GM13977 (cell line): ENCODE measurements at regions not wholly inside any gene's neighbourhood (a gene's known extent, or its start where the extent isn't known, plus 50 kb on each side); places are given as distances from the start of the nearest gene placed in this dataset.

Source experiments
- DNase-seq: peaks from one replicate; pipeline ENCODE4 v3.0.0; 2012; ENCODE audit warnings: low spot score
- in situ Hi-C: fragments of 300-500 bp; cut with MboI; formaldehyde crosslinking; loops from one replicate; pipeline ENCODE4 v1.12.0; 2022; ENCODE audit warnings: low sequenced_read_pairs, low pct_unique_long_range_greater_than_20kb, mixed read lengths, inconsistent platforms; ENCODE audit not compliant: unreplicated experiment
- TF ChIP-seq, protein P1 (sequence below): IDR thresholded peaks from 2 replicates; pipeline ENCODE4 v1.5.1; 2012; ENCODE audit warnings: mild to moderate bottlenecking, control low read depth; ENCODE audit not compliant: insufficient read depth; ENCODE audit errors: extremely low read depth, missing control alignments

DNA sequence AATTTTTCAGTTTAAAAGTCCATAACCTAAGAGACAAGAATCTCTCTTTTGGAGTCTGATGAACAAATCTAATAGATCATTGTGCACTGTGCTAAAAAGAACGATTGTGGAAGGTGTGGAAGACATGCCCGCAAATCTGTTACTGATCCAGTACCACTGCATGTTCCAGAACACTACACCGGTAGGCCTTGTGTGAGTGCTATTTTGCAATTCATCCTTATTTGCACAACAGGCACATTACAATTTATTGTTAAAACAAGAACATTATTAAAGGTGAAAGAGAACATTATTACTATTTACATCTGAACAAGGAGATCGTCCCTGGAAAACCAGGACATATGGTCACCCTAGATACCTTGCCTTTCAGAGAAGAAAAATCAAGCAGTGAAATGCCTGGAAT is 205.7 kb upstream of the NECTIN3 start:
- in situ Hi-C loops: no loop called here
- TF ChIP-seq, protein P1, sequence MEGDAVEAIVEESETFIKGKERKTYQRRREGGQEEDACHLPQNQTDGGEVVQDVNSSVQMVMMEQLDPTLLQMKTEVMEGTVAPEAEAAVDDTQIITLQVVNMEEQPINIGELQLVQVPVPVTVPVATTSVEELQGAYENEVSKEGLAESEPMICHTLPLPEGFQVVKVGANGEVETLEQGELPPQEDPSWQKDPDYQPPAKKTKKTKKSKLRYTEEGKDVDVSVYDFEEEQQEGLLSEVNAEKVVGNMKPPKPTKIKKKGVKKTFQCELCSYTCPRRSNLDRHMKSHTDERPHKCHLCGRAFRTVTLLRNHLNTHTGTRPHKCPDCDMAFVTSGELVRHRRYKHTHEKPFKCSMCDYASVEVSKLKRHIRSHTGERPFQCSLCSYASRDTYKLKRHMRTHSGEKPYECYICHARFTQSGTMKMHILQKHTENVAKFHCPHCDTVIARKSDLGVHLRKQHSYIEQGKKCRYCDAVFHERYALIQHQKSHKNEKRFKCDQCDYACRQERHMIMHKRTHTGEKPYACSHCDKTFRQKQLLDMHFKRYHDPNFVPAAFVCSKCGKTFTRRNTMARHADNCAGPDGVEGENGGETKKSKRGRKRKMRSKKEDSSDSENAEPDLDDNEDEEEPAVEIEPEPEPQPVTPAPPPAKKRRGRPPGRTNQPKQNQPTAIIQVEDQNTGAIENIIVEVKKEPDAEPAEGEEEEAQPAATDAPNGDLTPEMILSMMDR: no peak
- DNase-seq: no peak

DNA sequence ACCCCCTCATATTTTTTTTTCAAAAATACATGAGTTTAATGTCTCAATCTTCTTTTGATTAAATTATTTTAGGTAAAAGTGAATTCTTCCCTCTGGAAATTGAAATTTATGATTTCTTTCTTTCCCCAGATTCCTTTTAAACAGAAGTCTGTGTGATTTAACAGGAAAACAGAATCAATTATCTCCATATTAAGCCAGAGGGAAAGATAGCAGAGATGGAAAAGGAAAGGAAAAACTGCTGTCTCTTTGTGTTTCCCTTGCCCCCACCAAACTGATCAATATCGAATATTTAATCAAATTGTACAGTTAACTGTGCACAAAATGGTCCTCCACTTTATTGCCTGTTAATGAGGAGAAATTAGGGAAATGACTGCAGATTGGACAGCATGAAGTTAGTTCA is 203.5 kb upstream of the NECTIN3 start:
- DNase-seq: no peak
- in situ Hi-C loops: no loop called here
- TF ChIP-seq, protein P1: no peak

DNA sequence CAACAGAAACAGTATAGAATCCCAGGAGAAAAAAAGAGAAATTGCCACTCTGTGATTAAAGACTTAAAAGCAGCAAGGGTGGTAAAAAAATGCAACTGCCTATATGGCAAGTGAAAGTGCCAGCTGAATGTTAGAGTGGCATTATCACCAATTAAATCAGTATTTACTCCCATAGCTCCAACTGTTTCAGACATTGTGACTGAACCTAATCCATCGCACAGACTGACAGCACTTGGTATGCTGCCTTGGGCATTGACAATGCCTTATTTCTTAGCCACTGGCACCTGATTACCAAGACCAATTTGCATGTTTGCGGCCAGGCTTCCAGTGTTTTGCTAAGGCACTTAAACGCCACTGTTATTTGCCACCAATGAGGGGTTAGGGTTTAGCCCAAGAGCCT is 201.9 kb upstream of the NECTIN3 start:
- DNase-seq: no peak
- TF ChIP-seq, protein P1: no peak
- in situ Hi-C loops: no loop called here

DNA sequence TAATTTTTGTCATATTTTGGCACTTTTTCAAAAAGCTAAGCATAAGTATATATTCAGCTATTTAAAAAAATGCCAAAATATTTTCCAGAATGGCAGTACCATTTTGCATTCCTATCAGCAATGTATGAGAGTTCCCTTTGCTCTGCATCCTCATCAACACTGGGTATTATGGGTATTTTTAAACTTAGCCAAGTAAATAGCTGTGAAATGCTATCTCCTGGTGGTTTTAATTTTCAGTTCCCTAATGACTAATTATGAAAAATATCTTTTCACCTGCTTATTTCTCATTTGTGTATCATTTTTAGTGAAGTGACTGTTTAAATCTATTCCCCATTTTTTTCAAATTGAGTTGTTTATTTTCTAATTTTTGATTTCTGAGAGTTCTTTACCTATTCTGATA is 199.7 kb upstream of the NECTIN3 start:
- in situ Hi-C loops: no loop called here

DNA sequence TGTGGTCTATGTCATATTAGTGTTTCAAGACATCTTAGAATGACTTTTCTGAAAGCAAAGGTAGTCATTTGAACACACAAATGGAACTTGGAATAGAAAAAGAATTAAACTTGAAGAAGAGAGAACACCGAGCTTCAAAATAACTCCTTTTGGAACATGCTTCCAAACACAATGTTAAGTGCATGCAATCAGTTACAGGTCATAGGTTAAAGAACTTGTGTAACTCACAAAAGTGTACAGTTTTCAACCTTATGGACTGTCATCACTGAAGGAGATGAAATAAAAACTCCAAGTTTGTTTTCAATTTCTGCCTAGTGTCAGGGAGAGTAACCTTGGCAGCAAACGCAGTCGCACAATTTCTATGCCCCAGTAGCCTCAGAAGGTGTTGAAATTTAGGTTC is 192.9 kb upstream of the NECTIN3 start:
- no peak for DNase-seq
- TF ChIP-seq, protein P1: no peak
- in situ Hi-C loops: no loop called here

More for the DNA sequence above, 199.7 kb upstream of the NECTIN3 start:
- TF ChIP-seq, protein P1: no peak
- no peak for DNase-seq

DNA sequence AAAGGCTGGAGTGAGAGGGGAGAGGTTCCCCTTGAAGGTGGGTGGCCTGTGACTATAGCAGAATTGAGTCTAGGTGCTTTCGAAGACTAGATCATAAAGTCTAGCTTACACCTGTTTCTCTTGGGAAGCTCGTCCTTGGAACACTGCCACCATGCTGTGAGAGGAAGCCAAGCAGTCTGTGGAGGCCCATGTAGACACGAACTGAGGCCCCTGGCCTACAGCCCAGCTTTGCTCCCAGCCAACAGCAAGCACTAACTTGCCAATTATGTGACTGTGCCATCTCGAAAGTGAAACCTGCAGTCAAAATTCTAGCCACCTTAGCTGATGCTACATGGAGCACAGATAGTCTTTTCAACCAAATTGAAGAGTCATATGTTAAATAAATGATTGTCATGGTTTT is 190.5 kb upstream of the NECTIN3 start:
- no peak for DNase-seq

More for the DNA sequence above, 190.5 kb upstream of the NECTIN3 start:
- TF ChIP-seq, protein P1: peak; percentile 29
- in situ Hi-C loops: no loop called here
